ENCODE measurements at regions not wholly inside any gene's neighbourhood (a gene's known extent, or its start where the extent isn't known, plus 50 kb on each side); places are given as distances from the start of the nearest gene placed in this dataset.

DNA sequence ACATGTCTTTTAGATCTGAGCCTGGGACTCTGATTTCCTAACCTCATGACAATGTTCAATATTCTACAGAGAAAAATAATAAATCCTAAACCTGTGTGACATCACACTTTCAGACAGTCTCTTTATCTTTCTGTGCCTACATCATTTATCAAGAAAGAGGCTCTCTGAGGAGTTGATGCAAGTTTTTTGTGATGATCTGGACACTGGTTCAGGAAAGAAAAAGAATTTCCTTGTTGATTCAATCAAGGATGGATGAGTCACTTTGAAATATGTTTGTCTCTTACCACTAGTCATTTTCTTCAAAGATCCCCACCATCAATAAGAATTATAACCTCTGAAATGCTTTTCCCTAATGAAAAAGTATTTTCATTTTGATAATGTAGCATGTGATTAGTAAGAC, 404.6 kb downstream of the WDR72 start:
- no peak overlapping the region for H3K4me3 ChIP-seq (ENCODE audit: low read depth, low read length)
- DNase-seq (ENCODE audit: low read depth) = no peak
- TF ChIP-seq, protein P1, sequence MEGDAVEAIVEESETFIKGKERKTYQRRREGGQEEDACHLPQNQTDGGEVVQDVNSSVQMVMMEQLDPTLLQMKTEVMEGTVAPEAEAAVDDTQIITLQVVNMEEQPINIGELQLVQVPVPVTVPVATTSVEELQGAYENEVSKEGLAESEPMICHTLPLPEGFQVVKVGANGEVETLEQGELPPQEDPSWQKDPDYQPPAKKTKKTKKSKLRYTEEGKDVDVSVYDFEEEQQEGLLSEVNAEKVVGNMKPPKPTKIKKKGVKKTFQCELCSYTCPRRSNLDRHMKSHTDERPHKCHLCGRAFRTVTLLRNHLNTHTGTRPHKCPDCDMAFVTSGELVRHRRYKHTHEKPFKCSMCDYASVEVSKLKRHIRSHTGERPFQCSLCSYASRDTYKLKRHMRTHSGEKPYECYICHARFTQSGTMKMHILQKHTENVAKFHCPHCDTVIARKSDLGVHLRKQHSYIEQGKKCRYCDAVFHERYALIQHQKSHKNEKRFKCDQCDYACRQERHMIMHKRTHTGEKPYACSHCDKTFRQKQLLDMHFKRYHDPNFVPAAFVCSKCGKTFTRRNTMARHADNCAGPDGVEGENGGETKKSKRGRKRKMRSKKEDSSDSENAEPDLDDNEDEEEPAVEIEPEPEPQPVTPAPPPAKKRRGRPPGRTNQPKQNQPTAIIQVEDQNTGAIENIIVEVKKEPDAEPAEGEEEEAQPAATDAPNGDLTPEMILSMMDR (conservative IDR thresholded peaks at IDR 0.05; ENCODE audit: low read depth, low read length) = no peak

DNA sequence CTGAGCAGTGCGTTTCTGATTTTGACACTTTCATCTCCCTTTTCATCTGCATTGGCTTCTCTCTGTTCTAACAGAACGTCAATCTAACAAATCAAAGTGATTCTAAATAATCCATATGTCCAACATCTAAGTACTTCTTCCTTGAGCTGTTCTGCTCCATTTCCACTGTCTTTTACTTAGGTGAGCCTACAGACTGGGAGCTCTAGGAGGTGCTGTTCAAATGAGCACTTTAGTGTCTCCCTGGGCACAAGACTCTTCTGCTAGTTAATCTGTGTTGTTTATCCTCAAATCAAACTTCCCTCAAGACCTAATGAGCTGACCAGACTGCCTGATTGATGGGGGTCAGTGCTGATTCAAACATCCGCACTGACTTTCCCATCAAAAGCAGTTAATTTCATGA, 408.1 kb downstream of the WDR72 start:
- no peak for DNase-seq (ENCODE audit: low read depth)
- TF ChIP-seq, protein P1 (conservative IDR thresholded peaks at IDR 0.05; ENCODE audit: low read depth, low read length) = no peak
- no peak overlapping the region for H3K4me3 ChIP-seq (ENCODE audit: low read depth, low read length)

DNA sequence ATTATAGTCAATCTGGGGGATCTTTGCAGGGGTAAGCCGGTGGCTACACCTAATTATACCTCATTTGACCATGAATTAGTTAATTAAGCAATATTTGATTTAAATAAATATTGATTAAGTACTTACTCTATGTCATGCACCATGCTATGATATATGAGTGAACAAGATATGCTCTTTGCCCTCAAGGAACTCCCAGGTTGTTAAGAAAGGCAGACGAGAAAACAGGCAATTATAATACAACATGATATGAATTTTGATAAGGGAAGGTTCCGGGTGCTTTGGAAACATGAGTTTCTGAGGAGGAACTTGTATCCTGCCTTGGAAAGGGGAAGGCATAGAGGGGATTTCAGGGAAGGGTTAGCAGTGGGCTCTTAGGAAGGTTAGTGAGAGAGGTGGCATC, 412.9 kb downstream of the WDR72 start:
- no peak overlapping the region for H3K4me3 ChIP-seq (ENCODE audit: low read depth, low read length)
- TF ChIP-seq, protein P1 (conservative IDR thresholded peaks at IDR 0.05; ENCODE audit: low read depth, low read length) = no peak
- no peak for DNase-seq (ENCODE audit: low read depth)

DNA sequence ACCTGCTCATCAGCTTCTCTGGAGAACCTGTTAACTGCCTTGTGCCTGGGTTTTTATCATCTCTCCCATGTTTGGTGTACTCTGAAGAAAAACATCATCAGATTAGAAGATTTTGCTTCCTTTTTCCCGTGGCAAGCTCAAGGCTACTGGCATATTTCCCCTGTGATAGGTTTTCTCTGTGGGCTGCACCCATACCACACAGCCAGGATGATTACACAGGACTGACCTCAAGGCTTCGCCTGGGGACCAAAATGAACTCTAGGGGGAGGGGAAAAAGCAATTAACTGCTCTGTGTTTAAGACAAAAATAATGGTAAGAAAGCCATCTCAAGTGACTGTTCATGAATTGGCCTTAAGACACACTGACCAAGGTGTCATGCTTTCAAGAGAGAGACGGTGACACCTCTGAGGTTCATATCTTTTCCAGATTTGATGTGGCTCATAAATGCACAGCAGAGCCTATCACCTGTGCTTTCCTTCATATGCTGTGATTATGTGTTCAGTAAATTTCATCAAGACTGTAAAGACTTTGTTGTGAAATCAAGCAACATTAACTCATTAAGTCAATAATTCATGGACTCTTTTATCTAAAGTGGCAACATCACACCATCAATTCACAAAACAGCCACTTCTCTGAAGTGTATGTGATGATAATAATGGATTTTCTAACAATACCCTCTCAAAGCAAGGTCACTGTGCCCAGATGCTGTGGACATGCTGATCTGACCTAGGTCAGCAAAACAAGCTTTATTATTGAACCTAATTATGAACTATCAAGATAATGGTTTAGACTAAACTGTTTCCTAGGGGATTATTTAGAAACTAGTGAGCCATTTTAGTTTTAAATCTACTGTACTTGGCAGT, 427.9 kb downstream of the WDR72 start:
- H3K4me3 ChIP-seq (ENCODE audit: low read depth, low read length) = no peak overlapping the region
- DNase-seq (ENCODE audit: low read depth) = no peak
- TF ChIP-seq, protein P1 (conservative IDR thresholded peaks at IDR 0.05; ENCODE audit: low read depth, low read length) = no peak

DNA sequence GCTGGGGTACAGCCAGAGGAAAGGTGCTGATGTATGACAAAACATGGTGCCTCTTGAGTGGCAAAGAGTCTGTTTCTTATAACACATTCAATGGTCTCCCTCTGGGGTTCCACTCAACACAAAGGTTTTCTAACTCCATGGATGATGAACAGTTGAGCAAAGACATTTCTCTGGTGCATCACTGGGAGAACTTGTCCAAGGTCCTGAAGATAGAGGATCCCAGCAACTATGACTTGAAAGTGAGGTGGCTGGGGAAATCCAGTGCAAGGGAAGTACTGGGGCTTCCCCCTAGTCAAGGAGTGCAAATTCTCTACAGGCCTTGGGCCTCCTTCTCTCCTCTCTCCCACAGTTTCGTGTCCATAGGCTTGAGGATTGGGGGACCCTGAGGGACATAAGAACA, 431.1 kb downstream of the WDR72 start:
- H3K4me3 ChIP-seq (ENCODE audit: low read depth, low read length) = no peak overlapping the region
- TF ChIP-seq, protein P1 (conservative IDR thresholded peaks at IDR 0.05; ENCODE audit: low read depth, low read length) = no peak
- DNase-seq (ENCODE audit: low read depth) = no peak

DNA sequence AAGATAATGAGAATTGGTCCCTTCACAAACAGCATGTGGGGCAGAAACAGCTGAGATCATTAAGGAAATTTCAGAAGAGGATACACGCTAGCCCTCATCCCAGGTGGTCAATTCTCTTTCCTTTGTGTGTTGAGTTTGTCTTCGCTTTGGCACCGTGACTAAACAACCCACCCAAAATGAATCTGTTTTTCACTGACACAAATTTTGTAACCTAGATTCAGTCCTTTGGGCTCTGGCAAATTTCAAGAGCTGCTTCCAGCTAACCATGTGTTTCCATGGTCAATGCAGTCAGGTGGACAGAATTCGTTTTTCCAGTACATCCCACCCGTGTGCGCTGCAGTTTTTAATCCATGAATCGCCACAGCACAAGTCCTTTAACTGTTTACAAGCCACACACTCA, 435.4 kb downstream of the WDR72 start:
- DNase-seq (ENCODE audit: low read depth) = no peak
- H3K4me3 ChIP-seq (ENCODE audit: low read depth, low read length) = no peak overlapping the region
- TF ChIP-seq, protein P1 (conservative IDR thresholded peaks at IDR 0.05; ENCODE audit: low read depth, low read length) = no peak

DNA sequence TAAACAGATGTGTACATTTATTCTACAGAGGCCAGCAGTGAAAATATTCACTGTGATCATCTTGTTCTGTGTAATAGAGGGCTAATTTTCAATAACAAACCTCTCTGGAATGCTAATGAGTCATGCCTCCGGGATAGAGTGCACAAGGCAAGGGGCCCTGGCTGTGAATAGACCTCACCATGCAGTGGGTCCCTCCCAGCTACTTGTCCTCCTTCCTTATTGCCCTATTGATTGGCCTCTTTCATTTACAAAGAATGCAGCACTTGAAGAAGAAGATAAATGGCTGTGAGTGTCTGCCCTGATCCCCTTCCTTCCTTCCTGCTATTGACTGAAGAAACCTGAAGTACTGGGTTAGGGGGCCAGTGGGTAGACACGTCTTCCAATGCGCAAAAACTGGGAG, 436.3 kb downstream of the WDR72 start:
- no peak overlapping the region for H3K4me3 ChIP-seq (ENCODE audit: low read depth, low read length)
- TF ChIP-seq, protein P1 (conservative IDR thresholded peaks at IDR 0.05; ENCODE audit: low read depth, low read length) = no peak
- DNase-seq (ENCODE audit: low read depth) = no peak

Measured in epithelial cell of proximal tubule (primary cell).